Neuronal stem cell (in vitro differentiated cells): ENCODE measurements at regions not wholly inside any gene's neighbourhood (a gene's known extent, or its start where the extent isn't known, plus 50 kb on each side); places are given as distances from the start of the nearest gene placed in this dataset.

ENCODE experiments used
- DNase-seq: peaks from one replicate; pipeline ENCODE4 v3.0.0-alpha.2; 2013; ENCODE audit warnings: low spot score
- H2AFZ ChIP-seq: one replicate; pipeline ENCODE4 v1.6.1; 2013; ENCODE audit warnings: mild to moderate bottlenecking, low read length, inconsistent platforms
- H2AK5ac ChIP-seq: 2 replicates; pipeline ENCODE4 v1.6.1; 2013; ENCODE audit warnings: low read depth, mild to moderate bottlenecking, inconsistent platforms, low read length, moderate library complexity, mixed read lengths
- H2BK120ac ChIP-seq: 2 replicates; pipeline ENCODE4 v1.6.1; 2013; ENCODE audit warnings: low read depth, mild to moderate bottlenecking, inconsistent platforms, low read length, moderate library complexity, mixed read lengths
- H2BK12ac ChIP-seq: one replicate; pipeline ENCODE4 v1.6.1; 2013; ENCODE audit warnings: low read length, inconsistent platforms
- H2BK15ac ChIP-seq: 2 replicates; pipeline ENCODE4 v1.6.1; 2013; ENCODE audit warnings: mild to moderate bottlenecking, low read length, inconsistent platforms, mixed read lengths
- H2BK5ac ChIP-seq: one replicate; pipeline ENCODE4 v1.6.1; 2013; ENCODE audit warnings: inconsistent platforms, mild to moderate bottlenecking, low read length, moderate library complexity
- H3K14ac ChIP-seq: one replicate; pipeline ENCODE4 v1.6.1; 2013; ENCODE audit warnings: low read length, inconsistent platforms
- H3K18ac ChIP-seq: 2 replicates; pipeline ENCODE4 v1.6.1; 2013; ENCODE audit warnings: low read length, inconsistent platforms
- H3K23ac ChIP-seq: 2 replicates; pipeline ENCODE4 v1.6.1; 2013; ENCODE audit warnings: low read depth, mild to moderate bottlenecking, mixed read lengths, low read length, inconsistent platforms; ENCODE audit not compliant: poor library complexity
- H3K27ac ChIP-seq: replicated peaks from 3 replicates; pipeline ENCODE4 v1.5.1; 2013; ENCODE audit warnings: low read length, inconsistent platforms
- H3K27me3 ChIP-seq, 3 experiments: 2 replicates each; pipeline ENCODE4 v1.6.1; 2013; ENCODE audit warnings: low read length in 3 of 3, mild to moderate bottlenecking in 2 of 3, inconsistent platforms in 1 of 3, low read depth in 1 of 3, mixed read lengths in 1 of 3, moderate library complexity in 1 of 3; ENCODE audit not compliant: control insufficient read depth in 3 of 3, insufficient read depth in 3 of 3
- H3K36me3 ChIP-seq, 2 donors: replicated peaks in 1 of 2; 2 replicates each; pipeline ENCODE4 v1.6.1; 2013; ENCODE audit warnings: low read length in 2 of 2; ENCODE audit not compliant: control insufficient read depth in 2 of 2, insufficient read depth in 2 of 2
- H3K4ac ChIP-seq: 2 replicates; pipeline ENCODE4 v1.6.1; 2013; ENCODE audit warnings: inconsistent platforms, mild to moderate bottlenecking, low read length, moderate library complexity
- H3K4me1 ChIP-seq, 2 donors: 1 replicate in 1 of 2; 2 replicates in 1 of 2; pipeline ENCODE4 v1.6.1; 2013; ENCODE audit warnings: low read length in 2 of 2, low read depth in 1 of 2; ENCODE audit not compliant: control insufficient read depth in 2 of 2, insufficient read depth in 1 of 2
- H3K4me2 ChIP-seq: one replicate; pipeline ENCODE4 v1.6.1; 2013; ENCODE audit warnings: mild to moderate bottlenecking, low read length, inconsistent platforms; ENCODE audit not compliant: insufficient read depth, poor library complexity, severe bottlenecking
- H3K4me3 ChIP-seq, 2 donors: 2 replicates each; pipeline ENCODE4 v1.5.1; 2013; ENCODE audit warnings: low read length in 2 of 2, mild to moderate bottlenecking in 2 of 2, inconsistent platforms in 1 of 2, moderate library complexity in 1 of 2
- H3K79me1 ChIP-seq: one replicate; pipeline ENCODE4 v1.6.1; 2013; ENCODE audit warnings: low read depth, mild to moderate bottlenecking, inconsistent platforms, low read length, moderate library complexity
- H3K9ac ChIP-seq: one replicate; pipeline ENCODE4 v1.6.1; 2013; ENCODE audit warnings: mild to moderate bottlenecking, low read depth, low read length, inconsistent platforms; ENCODE audit not compliant: poor library complexity
- H3K9me3 ChIP-seq, 2 donors: replicated peaks in 1 of 2; 2 replicates each; pipeline versions ENCODE3 to v1.6.1; 2013; ENCODE audit warnings: low read length in 2 of 2, mild to moderate bottlenecking in 2 of 2, inconsistent platforms in 1 of 2, low read depth in 1 of 2, mixed read lengths in 1 of 2, moderate library complexity in 1 of 2; ENCODE audit not compliant: control insufficient read depth in 2 of 2, insufficient read depth in 1 of 2
- H4K8ac ChIP-seq: one replicate; pipeline ENCODE4 v1.6.1; 2013; ENCODE audit warnings: low read depth, mild to moderate bottlenecking, inconsistent platforms, low read length, moderate library complexity
- H4K91ac ChIP-seq: one replicate; pipeline ENCODE4 v1.6.1; 2013; ENCODE audit warnings: low read length, low read depth, mild to moderate bottlenecking, inconsistent platforms; ENCODE audit not compliant: poor library complexity
- WGBS, 2 donors: extraction: QIAGEN DNeasy Blood & Tissue Kit; methylation state at CpG; one replicate each; pipeline ENCODE4 v1.1.7; 2013; ENCODE audit warnings: missing lambda C conversion rate in 2 of 2, mixed read lengths in 1 of 2; ENCODE audit not compliant: insufficient read length in 2 of 2, insufficient replicate concordance in 1 of 2; ENCODE audit errors: extremely low coverage in 2 of 2; 5-methylcytosine and 5-hydroxymethylcytosine counted together

- no peaks in the 10 kb centered on the region for H3K27me3 ChIP-seq
- no peak overlapping the region for H2AK5ac ChIP-seq
- H3K14ac ChIP-seq: no peak overlapping the region
- no peak overlapping the region for H3K27ac ChIP-seq
- no peaks in the 10 kb centered on the region for H3K36me3 ChIP-seq
- H4K91ac ChIP-seq: no peak overlapping the region
- no peak overlapping the region for H2BK5ac ChIP-seq
- no peaks in the 10 kb centered on the region for H3K4me1 ChIP-seq
- H4K8ac ChIP-seq: no peak overlapping the region
- no peak overlapping the region for H3K4me2 ChIP-seq
- no peak overlapping the region for H3K23ac ChIP-seq
- no peaks in the 10 kb centered on the region for H3K9me3 ChIP-seq
- no peak overlapping the region for H2BK15ac ChIP-seq
- no peak overlapping the region for H3K9ac ChIP-seq
- no peak overlapping the region for H3K18ac ChIP-seq
- H2AFZ ChIP-seq: no peak overlapping the region
- no peak overlapping the region for H2BK120ac ChIP-seq
- no peak overlapping the region for H3K4ac ChIP-seq
- WGBS, 2 donors: no CpG with 5 or more reads among the region's 5 CpGs
- no peak overlapping the region for H2BK12ac ChIP-seq
- DNase-seq: no peak
- no peaks in the 10 kb centered on the region for H3K79me1 ChIP-seq
- H3K4me3 ChIP-seq: no peak overlapping the region
These were observed 752.7 kb downstream of the KCNA4 start for GRCh38 chr11:29263971-29264682.

GRCh38 chr11:29261831-29262230 lies 755.0 kb downstream of the KCNA4 start:
- Histone ChIP-seq H3K4me2 (no peak overlapping the region), H2BK5ac (no peak overlapping the region), H3K27ac (no peak overlapping the region), H3K9me3 (no peaks in the 10 kb centered on the region), H3K27me3 (no peaks in the 10 kb centered on the region), H2BK12ac (no peak overlapping the region), H3K79me1 (no peaks in the 10 kb centered on the region), H3K4ac (no peak overlapping the region), H4K8ac (no peak overlapping the region), H3K23ac (no peak overlapping the region), H3K36me3 (no peaks in the 10 kb centered on the region), H3K18ac (no peak overlapping the region), H3K9ac (no peak overlapping the region), H2BK15ac (no peak overlapping the region), H3K14ac (no peak overlapping the region), H3K4me1 (no peaks in the 10 kb centered on the region), H3K4me3 (no peak overlapping the region), H2AK5ac (no peak overlapping the region), H4K91ac (no peak overlapping the region), H2BK120ac (no peak overlapping the region), H2AFZ (no peak overlapping the region)
- no peak for DNase-seq

DNA sequence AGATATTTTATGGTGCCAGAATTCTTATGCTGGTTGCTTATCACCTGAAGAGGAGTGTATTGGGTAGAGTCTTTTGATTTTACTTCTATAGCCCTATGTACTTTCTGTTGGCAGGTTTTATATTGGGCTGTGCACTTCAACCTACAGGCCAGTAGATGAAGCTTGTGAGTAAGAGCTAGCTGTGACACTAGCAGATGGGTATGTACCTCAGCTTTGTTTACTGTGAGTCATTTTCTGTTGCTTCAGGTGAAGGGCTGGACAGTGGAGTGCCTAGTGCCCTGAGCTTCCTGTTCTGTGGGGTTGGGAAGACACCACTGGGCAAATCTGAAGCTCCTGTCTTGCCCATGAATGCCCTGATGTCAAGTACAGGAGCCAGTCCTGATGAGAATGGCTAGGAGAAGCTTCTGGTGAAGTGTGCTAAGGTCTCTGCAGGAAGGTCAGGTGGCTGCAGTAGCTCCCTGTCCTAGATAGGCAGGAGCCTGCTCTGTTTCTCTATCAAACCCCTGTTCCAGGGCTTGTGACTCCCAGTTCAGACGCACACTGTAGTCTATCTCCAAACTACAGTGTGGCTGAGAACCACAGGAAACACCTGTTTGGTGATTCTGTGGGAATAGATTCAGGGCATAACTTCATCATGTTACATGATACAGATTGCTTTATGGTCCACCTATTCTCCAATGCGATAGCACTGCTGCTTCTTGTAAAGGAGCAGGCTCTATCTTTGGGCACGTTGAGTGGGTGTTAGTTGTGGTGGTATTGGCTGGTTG lies 755.7 kb downstream of the KCNA4 start:
- H3K27ac ChIP-seq: no peak overlapping the region
- no CpG with 5 or more reads among the region's 3 CpGs for WGBS, 2 donors
- H3K18ac ChIP-seq: no peak overlapping the region

DNA sequence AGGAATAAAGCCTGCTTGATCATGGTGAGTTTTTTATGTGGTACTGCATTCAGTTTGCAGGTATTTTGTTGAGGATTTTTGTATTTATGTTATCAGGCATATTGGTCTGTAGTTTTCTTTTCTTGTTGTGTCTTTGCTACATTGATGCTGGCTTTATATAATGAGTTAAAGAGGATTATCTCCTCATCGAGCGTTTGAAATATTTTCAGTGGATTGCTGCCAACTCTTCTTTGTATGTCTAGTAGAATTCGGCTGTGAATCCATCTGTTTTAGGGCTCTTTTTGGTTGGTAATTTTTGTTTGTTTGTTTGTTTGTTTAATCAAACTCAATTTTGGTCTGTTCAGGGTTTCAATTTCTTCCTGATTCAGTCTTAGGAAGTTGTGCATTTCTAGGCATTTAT lies 758.4 kb downstream of the KCNA4 start:
- Histone ChIP-seq H2BK5ac (no peak overlapping the region), H2AK5ac (no peak overlapping the region), H4K91ac (no peak overlapping the region), H3K4ac (no peak overlapping the region), H3K79me1 (no peaks in the 10 kb centered on the region), H2AFZ (no peak overlapping the region), H3K4me3 (no peak overlapping the region), H3K18ac (no peak overlapping the region), H3K14ac (no peak overlapping the region), H4K8ac (no peak overlapping the region), H2BK15ac (no peak overlapping the region), H3K27ac (no peak overlapping the region), H3K9ac (no peak overlapping the region), H3K4me1 (no peaks in the 10 kb centered on the region), H3K36me3 (no peaks in the 10 kb centered on the region), H3K23ac (no peak overlapping the region), H2BK120ac (no peak overlapping the region), H3K27me3 (no peaks in the 10 kb centered on the region), H3K9me3 (no peaks in the 10 kb centered on the region), H3K4me2 (no peak overlapping the region), H2BK12ac (no peak overlapping the region)
- no CpG with 5 or more reads among the region's 3 CpGs for WGBS, 2 donors
- no peak for DNase-seq

More for the DNA sequence above, 755.7 kb downstream of the KCNA4 start:
- H3K4me3 ChIP-seq: no peak overlapping the region
- H3K4ac ChIP-seq: no peak overlapping the region
- H4K91ac ChIP-seq: no peak overlapping the region
- no peak overlapping the region for H3K9ac ChIP-seq
- H3K4me1 ChIP-seq: no peaks in the 10 kb centered on the region
- no peak overlapping the region for H3K14ac ChIP-seq
- H3K4me2 ChIP-seq: no peak overlapping the region
- no peaks in the 10 kb centered on the region for H3K36me3 ChIP-seq
- no peak overlapping the region for H2BK120ac ChIP-seq
- no peak overlapping the region for H2BK15ac ChIP-seq
- no peaks in the 10 kb centered on the region for H3K27me3 ChIP-seq
- no peak overlapping the region for H3K23ac ChIP-seq
- no peaks in the 10 kb centered on the region for H3K9me3 ChIP-seq
- H3K79me1 ChIP-seq: no peaks in the 10 kb centered on the region
- no peak overlapping the region for H2BK5ac ChIP-seq
- no peak overlapping the region for H2AK5ac ChIP-seq
- H2BK12ac ChIP-seq: no peak overlapping the region
- no peak overlapping the region for H4K8ac ChIP-seq
- H2AFZ ChIP-seq: no peak overlapping the region
- no peak for DNase-seq
